HG02885 (cell line): ENCODE measurements at regions not wholly inside any gene's neighbourhood (a gene's known extent, or its start where the extent isn't known, plus 50 kb on each side); places are given as distances from the start of the nearest gene placed in this dataset.

Experiments used
- ATAC-seq: cut with Tn5 transposase; IDR thresholded peaks from one replicate; pipeline ENCODE4 v1.9.1; 2021; ENCODE audit warnings: mild to moderate bottlenecking; ENCODE audit not compliant: unreplicated experiment, poor library complexity

- ATAC-seq = no peak
Measured at GRCh38 chr1:173415905-173416450, 61.2 kb upstream of the PRDX6 start.

- ATAC-seq = no peak
Measured at GRCh38 chr1:173417563-173417962, 59.6 kb upstream of the PRDX6 start.

DNA sequence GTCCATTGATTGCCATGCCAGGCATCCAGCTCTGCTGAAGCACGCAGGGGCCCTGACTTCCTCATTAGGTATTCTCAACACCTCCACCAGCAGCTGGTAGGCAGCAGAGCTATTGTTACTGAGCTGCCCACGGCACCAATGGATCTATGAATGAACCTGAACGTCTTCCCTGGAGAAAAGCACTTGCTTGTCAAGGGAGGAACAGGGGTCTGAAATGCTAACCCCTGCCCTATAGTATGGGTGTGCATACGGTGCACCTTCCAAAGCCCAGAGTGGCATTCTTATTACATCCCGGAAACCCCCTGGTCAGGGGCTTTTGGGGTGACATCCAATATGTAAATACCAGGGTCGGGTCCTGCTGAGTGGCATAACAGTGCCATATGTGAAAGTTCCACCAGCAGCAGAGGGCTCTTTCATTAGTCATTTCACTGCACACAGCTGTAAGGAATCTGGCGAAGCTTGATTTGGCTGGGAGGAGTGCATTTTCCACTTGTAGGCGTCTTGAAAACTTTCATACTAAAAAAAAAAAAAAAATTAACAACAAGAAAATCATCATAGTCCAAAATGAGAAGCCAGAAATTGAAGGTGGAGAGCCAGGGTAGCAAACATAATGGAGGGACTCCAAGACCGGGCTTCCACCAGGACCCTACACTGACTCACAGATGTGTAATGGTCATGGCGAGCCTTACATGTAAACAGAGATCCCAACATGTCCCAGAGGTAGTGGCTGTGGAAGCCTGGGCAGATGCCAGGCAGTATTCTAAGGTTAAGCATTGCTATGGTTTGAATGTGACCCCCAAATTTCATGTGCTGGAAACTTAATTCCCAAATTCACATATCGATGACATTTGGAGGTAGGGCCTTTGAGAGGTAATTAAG lies 58.8 kb upstream of the PRDX6 start:
- no peak for ATAC-seq

DNA sequence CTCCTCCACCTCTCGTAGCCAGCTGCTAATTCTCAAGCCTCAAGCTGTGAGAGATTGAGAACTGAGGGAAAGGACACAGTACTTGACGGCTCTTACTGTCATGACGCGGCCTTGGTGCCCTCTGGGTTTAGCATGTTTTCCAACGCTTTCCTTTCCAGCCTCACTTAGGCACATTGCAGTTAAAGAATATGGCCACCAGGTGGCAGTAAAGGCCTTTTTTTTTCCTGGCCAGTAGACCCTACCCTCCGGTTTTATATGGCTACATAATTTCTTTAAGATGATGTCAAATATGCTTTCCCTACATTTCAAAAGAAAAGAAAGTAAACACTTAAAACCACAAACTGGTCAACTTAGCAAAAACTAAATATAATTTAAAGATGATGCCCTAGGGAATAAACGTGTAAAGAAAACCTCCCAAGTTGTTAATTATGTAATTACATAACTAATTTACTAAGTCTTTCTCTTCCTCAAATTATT lies 56.8 kb upstream of the PRDX6 start:
- no peak for ATAC-seq

- ATAC-seq = no peak
Measured at GRCh38 chr1:173421286-173421685, 55.8 kb upstream of the PRDX6 start.

GRCh38 chr1:173421789-173422188 lies 55.3 kb upstream of the PRDX6 start:
- ATAC-seq = no peak

- ATAC-seq = no peak
Measured at GRCh38 chr1:173422456-173422976, 54.6 kb upstream of the PRDX6 start.

GRCh38 chr1:173423291-173423690 lies 53.8 kb upstream of the PRDX6 start:
- ATAC-seq = no peak

GRCh38 chr1:173424143-173424542 lies 53.0 kb upstream of the PRDX6 start:
- no peak for ATAC-seq

- no peak for ATAC-seq
Measured at GRCh38 chr1:173424782-173425407, 52.2 kb upstream of the PRDX6 start.

DNA sequence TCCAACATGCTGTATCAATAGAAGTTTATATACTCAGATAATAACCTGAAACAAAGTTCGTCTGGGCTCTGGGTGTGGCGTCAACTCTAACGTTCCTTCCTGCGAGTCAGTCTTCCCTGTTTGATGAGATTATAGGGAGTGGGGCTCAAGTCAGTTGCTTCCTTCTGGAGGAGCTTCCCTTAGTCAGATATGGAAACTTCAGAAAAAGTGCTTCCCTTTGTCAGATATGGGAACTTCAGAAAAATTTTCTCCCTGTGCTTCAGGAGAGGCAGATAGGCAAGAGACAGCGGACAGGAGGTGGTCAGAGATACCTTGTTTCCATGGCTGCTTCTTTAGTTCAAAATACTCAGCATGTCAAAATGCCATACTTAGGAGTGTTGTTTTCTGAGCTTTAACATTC lies 51.1 kb upstream of the PRDX6 start:
- ATAC-seq = no peak

- no peak for ATAC-seq
Measured at GRCh38 chr1:173427146-173428054, 49.7 kb upstream of the PRDX6 start.
